GM19035 (cell line): ENCODE measurements at regions not wholly inside any gene's neighbourhood (a gene's known extent, or its start where the extent isn't known, plus 50 kb on each side); places are given as distances from the start of the nearest gene placed in this dataset.

Source experiments
- ATAC-seq: cut with Tn5 transposase; IDR thresholded peaks from one replicate; pipeline ENCODE4 v1.9.1; 2021; ENCODE audit not compliant: unreplicated experiment

DNA sequence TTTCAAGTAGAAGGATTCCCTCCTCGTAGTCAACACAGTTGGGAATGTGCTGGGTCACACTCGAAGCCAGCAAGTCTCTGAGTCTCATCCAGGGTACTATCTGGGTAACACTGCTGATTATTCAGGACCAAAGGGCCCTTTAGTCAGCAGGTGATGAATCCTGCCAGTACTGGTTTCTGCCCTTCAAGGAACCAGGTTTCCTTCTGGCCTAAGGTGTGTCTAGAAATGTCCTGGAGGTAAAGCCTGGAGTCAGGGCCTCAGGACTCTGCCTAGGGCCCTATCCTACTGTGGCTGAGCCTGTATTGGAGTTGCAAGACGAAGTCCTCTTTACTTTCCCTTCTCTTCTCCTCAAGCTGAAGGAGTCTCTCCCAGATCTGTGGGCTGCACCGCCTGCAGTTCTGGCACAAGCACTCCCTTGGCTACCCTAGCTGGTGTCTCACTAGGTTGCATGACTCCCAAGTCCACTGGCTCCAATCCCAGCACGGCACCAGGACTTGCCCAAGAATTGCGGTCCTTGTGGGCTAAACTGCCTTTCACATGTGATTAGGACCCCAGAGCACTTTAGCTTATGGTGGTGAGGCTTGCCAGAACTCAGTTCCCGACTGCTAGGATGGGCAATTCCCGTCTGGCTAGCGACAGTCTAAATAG lies 193.7 kb upstream of the PDE3A start:
- no peak for ATAC-seq

DNA sequence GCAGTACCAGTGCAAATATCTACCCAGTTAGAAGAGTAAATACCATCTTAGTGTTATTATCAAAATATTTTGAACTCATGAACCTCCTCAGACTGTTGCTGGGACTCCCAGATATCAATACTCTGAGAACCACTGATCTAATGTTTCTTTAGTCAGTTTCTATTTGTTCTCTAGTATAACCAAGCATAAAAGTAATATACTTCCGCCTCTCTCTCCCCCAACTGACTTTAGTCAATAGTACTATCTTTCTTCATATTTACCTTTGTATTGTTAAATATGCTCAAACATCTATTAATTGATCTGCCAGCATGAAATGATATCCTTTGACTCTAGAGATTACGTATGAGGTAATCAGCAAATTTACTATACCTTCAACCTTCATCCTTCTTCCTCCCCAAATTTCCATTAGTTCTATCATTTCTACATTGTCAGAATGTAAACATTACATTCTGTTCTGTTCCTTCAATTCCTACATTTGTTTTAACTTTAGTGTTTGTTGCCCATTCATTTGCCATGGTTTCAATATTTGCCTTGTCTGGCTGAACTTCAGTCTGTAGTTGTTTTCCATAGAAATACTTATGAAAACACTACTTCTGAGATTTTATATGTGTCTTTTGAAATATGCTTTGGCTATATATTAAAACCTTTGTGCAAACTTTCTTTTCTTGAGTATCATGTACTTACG lies 192.5 kb upstream of the PDE3A start:
- ATAC-seq = no peak

DNA sequence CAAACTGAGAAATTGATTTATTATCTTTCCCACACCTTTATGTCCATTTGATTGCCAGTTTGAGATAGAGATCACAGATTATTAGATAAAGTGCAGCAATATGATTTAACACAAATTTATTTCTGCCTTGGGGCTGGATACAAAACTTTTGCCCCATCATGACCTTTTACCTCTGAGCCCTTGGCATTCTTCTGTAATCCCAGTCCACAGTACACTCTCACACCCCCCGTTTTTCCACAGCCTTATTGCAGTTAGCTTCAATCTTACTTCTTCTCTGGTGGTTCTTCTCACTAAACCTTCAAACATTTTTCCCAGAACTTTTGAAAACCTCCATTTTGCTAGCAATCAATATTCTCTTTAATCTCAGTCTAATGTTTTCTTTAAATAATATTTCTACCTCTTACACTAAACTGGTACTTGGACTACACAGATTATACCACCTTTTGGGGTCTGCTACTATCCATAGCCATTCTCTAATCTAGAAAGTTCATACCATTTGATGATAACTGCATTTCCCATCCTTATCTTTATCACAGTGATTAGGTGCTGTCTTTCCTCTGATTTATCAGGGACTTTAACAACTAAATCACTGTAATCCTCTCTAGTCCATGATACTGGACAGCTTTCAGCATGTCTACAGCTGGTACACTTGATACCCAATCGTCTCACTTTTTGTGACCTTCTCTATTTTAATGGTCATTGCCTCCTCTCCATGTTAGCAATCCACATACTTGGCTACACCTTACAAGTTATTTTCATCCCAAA lies 186.7 kb upstream of the PDE3A start:
- no peak for ATAC-seq

DNA sequence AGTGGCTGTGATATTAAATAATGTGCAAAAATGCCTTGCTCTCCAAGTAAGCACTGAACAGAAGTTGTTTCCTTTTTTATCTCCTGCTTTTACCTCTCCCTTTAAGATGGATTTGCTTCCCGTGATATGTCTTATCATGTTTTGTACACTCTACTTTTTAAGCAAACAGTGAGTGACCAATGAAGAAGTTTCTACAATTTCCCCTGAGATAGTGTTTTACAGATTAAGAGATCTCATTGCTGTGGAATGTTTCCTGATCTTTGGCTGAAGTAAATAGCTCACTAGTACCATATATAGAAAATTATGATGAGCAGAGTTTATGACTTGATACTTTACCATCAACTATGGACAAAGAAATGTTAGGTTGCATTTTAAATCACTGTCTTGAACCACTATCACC lies 184.8 kb upstream of the PDE3A start:
- no peak for ATAC-seq

DNA sequence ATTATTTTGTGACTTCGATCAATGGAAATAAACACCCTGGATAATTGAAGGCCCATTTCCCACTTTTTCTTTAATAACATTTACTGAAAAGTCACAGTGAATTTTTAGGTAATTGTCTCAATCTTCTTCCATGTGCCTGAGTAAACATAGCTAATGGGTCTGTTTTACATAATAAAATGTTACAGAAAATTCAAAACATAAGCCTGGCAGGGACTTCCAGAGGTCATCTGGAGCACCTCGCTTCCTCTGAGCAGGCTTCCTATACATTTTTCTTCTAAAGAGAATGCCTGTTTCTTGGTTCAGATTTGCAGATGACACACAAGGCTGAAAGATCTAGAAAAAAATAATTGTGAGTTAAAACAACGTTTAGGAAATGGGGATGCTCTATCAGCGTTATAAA lies 183.8 kb upstream of the PDE3A start:
- no peak for ATAC-seq

DNA sequence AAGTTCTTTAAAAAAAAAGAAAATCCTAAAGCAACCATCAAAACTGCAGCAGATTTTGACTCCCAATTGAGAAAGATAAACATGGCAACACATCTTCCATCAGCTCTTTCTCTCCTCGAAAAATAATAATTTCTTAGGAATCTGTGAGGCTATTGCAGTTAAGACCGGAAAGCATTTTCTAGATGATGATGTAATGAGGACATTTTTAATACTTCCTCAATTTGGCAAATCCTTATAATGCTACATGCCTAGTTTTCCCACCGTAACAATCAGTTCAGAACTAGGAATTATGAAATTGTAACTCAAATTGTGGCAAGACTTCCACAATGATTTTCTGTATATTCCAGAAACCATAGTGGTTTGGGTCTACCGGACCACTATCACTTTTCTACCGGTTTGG lies 180.9 kb upstream of the PDE3A start:
- no peak for ATAC-seq

DNA sequence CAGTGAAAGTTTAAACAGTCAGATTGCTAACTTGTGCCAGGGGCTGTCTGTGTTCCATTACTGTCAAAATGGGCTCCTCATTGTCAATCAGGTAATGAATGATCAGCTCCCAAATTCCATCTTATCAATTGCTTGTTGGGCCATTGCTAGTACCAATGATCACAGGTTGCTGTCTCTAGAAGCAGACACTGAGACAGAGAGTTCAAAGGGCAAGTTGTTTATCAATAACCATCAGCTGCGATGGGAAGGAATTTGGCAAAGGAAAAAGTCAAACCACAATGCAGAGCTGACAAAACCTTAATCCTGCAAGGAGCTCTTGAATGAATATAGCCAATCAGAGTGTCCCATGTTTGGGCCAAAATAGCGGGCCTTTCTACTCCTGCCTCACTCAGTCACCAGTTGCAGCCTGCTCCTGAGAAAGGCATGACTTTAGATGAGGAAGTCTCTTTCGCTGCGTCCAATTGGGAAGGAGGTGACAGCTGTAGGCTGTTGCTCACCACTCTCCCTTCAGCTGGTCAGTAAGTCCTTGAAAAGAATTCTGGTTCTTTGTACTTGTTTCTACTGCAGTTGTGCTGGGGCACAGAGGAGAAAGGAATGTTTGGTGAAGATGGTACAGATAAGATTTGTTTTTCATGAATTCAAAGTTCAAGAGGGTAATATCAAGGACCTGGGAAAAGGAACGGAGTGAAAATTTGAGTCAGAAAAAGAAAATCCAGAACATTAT lies 179.2 kb upstream of the PDE3A start:
- no peak for ATAC-seq

DNA sequence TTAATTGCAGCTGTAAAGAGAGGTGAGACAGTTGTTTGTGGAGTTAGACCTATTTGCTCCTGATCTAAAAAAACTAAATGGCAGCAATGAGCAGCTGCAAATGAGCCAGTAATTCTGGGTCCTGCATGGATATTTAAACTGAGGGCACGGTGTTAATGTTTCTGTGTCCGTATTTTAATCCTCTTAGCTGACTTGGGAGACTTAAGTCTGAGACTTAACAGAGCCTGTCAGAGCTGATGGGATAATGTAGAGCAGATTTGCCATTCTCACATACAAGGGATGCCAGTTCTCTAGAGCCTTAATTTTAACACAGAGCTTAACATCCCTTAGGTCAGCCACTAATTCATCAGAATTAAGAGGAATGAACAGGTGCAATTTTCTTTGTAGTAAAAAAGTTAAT lies 178.6 kb upstream of the PDE3A start:
- ATAC-seq = no peak

DNA sequence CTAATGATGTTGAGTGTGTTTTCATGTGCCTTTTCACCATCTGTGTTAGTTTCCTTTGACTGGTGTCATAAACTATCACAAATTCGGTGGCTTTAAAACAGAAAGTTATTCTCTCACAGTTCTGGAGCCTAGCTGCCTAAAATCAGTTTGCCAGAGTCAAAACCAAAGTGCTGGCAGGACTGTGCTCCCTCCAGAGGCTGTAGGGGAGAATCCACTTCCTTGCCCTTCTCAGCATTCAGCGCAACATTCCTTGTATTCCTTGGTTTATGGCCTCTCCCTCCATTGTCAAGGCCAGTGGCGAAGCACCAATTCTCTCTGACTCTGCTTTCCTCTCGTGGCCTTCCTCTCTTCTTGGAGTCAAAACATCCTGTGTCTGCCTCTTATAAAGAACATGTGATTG lies 174.2 kb upstream of the PDE3A start:
- ATAC-seq = no peak

DNA sequence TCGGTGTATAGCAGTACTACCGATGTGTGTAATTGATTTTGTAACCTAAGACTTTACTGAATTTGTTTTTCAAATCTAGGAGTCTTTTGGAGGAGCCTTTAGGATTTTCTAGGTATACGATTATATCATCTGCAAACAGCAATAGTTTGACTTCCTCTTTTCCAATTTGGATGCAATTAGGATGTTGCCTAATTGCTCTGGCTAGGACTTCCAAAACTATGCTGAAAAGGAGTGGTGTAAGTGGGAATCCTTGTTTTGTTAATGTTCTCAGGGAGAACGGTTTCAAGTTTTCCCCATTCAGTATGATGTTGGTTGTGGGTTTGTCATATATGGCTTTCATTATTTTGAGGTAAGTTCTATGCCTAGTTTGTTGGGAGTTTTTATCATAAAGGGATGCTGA lies 171.6 kb upstream of the PDE3A start:
- ATAC-seq = no peak

DNA sequence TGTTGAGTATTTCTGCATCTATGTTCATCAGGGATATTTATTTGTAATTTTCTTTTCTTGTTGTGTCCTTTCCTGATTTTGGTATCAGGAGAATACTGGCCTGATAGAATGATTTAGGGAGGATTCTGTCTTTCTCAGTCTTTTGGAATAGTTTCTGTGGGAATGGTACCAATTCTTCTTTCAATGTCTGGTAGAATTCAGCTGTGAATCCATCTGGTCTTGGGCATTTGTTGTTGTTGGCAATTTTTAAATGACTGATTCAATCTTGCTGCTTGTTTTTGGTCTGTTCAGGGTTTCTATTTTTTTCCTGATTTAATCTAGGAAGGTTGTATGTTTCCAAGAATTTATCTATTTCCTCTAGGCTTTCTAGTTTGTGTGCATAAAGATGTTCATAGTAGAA lies 170.9 kb upstream of the PDE3A start:
- ATAC-seq = no peak

DNA sequence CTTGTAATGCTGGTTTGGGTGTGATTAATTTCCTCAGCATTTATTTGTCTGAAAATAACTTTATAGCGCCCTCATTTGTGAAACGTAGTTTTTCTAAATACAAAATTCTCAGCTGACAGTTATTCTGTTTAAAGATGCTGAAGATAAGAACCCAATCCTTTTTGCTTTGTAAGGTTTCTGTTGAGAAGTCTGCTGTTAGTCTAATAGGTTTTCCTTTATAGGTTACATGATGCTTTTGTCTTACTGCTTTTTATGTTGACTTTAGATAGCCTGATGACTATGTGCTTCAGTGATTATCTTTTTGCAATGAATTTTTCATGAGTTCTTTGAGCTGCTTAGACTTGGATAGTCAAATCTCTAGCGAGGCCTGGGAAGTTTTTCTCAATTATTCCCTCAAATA lies 168.6 kb upstream of the PDE3A start:
- ATAC-seq = no peak

DNA sequence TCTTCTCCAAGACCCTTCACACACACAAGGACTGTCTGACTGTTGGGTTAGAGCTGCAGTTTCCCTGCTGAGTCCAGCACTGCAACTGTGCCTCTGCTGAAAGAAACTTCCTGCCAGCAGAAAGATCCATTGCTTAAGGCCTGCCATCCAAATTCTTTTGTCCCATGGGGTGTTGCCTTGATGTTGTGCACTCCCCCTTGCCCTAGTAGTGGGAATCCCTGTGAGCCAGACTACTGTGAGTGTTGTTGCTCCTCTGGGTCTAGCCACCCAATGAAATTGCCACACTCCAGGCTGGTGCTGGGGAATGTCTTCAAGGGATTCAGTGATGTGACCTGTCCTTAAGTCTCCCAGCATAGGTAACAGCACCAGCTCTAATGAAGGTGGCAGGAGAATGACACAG lies 166.6 kb upstream of the PDE3A start:
- no peak for ATAC-seq

DNA sequence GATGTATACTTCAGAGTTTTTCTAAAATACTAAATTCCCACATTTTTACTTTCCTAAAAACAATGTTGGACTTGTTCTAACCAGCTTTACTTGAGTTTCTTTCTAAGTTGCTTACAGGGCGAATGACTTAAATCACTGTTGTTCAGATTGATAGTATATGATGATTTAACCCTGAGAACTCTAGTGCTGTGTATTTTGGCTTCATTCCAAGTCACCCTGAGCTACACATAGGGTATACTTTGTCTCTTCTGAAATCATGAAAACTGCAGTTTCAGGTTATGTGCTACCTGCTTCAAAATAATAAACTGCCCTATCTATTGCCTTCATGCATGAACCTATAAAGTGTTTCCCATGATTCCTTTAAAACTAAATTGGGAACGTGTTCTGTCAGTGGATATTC lies 162.5 kb upstream of the PDE3A start:
- ATAC-seq = no peak

DNA sequence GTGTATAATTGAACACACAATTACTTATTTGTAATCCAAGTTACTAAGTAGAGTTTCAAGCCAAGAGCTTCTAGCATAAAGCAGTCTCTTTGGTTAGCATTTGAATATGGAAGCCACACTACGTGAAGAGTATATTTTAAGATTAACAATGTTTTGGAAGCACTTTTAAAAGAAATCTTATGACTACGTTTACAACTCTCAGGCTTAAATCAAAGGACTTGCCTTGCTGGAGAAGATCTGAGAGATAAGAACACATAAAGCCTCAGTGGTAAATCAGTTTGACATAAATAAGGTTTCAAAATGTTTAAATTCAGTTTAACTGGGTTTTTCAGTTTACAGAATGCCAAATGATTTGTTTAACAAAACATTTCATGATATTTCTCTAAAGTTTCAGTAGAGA lies 161.9 kb upstream of the PDE3A start:
- ATAC-seq = no peak

DNA sequence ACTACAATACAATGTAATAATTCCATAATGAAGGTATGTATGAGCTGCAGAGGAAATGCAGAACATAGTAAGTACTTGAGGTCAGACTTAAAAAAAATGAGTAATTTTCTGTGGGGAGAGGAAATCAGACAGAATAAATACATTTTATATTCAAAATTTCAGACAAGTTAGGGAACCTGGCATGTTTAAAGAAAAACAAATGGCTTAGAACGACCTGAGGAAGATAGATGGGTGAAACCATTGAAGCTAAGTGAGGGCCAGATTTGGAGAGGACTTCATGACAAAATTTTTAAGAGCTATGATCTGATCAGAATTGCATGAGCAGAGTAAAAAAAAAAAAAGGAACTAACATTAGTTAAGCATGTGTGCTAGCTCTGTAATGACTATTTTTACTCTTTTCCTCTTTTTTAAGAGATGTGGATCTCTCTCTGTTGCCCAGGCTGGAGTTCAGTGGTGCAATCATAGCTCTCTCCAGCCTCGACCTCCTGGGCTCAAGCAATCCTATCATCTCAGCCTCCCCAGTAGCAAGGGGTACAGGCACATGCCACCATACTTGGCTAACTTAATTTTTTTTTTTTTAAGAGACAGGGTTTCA lies 157.6 kb upstream of the PDE3A start:
- no peak for ATAC-seq

DNA sequence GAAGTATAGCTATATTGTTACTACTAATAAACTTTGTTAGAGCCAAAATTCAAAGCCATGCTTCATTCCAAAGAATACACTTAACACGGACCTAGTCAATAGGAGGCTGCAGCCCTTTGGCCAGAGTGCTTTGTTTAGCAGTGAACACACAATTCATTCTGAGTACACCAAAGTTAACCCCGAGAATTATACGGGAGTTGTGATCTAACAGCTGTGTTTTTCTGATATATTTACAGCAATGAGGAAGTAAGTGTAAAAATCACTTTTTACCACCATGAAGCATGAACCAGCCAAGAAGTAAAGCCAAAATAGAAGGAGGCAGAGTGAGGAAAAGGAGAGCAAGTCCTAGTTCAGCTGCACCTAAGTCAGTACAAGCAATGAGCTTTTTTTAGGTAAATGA lies 156.8 kb upstream of the PDE3A start:
- no peak for ATAC-seq

DNA sequence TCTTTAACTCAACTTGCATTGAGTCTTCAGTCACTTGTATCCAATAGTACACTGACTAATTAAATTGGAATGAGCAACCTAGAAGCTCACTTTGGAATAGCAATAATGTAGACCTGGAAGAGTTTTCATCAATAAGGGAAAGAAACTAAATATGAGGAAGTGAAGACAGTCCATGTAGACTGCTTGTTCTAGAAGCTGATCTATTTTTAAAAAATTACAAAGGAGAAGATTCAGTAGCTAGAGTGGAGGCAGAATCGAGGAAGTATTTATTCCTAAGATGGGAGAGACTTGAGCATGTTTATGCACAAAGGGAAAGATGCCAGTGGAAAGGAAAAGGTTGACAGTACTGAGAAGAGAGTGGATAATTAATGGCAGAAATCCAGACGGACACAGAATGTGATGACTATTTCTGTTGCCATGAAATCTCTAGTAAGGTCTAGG lies 156.3 kb upstream of the PDE3A start:
- ATAC-seq = no peak

DNA sequence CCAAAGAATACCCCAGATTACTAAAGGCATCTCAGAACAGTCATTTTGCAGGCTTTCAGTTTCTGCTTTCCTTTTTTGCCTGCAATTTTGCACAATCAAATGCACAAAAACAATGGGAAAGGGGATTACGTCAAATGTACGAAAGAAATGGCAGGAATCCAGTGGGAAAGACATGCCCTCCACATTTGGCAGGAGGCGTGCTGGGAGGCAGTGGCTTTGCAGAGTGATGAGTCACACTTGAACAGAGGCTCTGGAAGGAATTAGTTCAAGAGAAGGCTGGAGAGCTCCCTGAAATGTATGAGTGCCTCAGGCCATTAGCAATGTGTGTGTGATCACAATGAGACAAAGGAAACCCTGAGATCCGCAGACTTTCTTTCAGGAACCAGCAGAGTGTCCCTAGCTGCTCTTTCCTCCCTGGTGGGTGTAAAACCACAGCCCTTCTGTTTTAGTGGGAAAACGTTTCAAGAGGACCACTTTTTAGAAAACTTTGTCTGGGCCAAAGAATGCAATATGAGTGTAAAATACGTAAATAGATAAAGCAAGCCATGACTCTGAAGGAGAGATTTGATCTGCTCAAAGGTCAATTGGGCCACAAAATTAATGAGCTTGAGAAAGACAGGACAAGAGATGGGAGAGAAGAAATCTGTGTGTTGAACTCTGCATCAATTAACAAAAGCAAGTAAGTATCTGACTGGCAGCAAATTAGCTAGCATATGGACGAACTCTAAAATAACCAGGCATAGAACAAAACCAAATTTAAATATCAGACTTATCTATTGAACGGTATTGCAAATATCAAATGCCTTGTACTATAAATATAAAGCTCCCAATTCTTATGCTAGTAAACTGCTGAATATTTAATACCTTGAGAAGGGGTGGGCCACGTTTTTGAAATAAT lies 155.4 kb upstream of the PDE3A start:
- no peak for ATAC-seq
